HG03103 (cell line): ENCODE measurements at regions not wholly inside any gene's neighbourhood (a gene's known extent, or its start where the extent isn't known, plus 50 kb on each side); places are given as distances from the start of the nearest gene placed in this dataset.
"Not testable (repeated sequence)": the region's sequence is repeated elsewhere in the genome, so short reads cannot be mapped to it uniquely, and the experiment has no call there.

Experiments used
- ATAC-seq: cut with Tn5 transposase; IDR thresholded peaks from one replicate; pipeline ENCODE4 v1.9.1; 2021; ENCODE audit warnings: low read depth; ENCODE audit not compliant: unreplicated experiment

GRCh38 chr2:33726415-33726814 lies 127.3 kb upstream of the FAM98A start:
- no peak for ATAC-seq

DNA sequence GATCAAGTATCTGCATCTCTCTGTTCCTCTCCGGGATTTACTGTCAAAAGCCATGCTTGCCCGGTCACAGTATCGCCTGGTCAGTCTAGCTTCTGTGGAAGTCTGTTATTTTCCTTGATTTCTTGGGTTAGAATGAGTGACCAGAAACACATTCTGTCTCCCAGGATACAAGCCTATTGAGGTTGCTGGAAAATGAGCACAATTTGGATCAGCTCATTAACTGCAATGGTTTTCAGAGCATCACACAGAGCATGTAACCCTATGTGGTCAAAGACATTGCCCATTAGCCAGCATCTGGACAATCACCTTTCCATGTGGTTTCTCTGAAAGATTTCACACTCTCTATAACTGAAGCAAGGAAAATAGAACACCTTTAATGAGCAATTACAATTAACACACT lies 124.2 kb upstream of the FAM98A start:
- no peak for ATAC-seq

DNA sequence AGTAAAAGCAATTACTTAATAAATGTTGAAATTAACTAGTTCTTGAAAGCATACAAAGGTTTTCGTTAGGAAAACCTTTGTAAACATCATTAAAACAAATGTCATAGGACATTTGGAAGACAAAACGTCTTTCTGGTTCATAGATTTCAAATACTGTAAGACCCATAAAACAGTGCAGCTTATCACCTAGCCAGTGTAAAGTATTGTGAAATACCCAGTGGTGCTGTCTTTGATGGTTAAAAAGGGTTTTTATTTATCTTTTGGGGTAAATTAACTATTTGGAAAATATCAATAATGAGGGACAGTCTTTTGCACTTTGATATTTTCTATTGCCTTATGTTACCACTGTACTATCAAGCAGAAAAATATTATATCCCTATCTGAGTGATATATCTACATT lies 120.0 kb upstream of the FAM98A start:
- no peak for ATAC-seq

DNA sequence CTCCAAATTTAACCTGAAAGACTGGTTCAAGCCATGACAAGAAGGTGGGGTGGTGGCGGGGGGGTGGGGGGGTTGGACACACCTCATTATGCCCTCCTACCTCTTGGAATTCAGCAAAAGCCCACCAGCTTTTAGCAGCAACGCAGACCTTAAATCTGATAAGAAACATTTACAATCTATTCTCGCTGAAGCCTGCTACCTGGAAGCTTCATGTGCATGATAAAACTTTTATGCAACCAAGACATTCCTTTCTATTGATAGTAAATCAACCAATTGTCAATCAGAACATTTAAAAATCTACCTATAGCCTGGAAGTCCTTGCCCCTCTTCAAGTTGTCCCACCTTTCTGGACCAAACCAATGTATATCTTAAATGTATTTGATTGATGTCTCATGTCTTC lies 113.6 kb upstream of the FAM98A start:
- ATAC-seq, result no peak

DNA sequence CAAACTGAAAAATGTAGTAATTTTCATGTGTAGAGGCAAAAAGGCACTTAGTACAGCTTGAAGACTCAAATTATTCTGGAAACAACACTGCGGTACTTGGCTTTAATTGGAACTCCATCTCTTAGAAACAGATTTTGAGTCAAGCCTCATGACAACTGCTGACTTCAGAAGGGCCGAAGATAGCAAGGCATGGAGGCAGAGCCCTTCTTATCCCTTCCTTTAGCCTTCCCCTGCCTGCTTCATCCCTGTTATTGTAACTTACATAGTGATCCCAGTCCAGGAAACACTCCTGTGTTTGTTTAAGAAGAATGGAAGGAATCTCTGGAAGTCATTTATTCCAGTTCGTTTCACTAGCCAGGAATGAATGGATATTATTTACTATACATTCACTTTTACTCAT lies 110.9 kb upstream of the FAM98A start:
- no peak for ATAC-seq

- ATAC-seq, result no peak
Measured at GRCh38 chr2:33707312-33707711, 108.2 kb upstream of the FAM98A start.

GRCh38 chr2:33706410-33706809 lies 107.3 kb upstream of the FAM98A start:
- no peak for ATAC-seq

GRCh38 chr2:33704406-33704855 lies 105.3 kb upstream of the FAM98A start:
- no peak for ATAC-seq

DNA sequence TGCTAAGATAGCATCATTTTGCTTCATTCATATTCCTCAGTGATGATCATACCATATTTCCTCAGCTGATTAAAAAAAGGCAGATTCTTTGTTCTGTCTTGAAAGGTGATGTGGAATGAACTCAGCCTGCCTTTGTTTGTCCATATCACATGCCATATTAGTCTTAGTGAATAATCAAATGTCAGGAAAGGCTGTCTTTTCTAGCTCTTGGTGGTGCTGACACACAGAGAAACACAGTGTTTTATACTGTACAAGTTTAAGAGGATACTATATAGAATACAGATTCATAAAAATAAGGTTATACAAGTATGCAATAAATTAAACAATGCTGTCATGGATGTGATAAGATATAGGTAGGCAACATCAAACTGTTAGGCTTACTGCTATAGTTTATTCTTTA lies 97.1 kb upstream of the FAM98A start:
- ATAC-seq, result no peak

DNA sequence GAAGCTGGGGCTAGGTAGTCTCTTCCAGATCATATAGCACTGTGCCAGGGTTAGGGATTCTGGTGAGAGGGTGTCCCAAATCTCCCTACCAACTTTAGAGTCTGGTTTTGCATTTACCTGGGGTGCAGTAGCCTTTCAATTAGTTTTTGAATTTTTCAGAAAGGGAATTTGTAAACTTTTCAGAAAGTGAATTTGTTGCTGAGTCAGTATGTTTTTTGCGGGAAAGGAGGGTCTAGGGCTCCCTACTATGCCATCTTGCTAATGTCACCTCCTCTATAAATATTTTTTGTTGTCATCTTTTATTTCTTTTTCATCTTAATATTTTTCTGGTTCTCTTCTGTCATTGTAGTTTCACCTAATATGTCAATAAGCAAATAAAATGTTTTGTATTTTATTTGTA lies 95.8 kb upstream of the FAM98A start:
- ATAC-seq, result no peak

DNA sequence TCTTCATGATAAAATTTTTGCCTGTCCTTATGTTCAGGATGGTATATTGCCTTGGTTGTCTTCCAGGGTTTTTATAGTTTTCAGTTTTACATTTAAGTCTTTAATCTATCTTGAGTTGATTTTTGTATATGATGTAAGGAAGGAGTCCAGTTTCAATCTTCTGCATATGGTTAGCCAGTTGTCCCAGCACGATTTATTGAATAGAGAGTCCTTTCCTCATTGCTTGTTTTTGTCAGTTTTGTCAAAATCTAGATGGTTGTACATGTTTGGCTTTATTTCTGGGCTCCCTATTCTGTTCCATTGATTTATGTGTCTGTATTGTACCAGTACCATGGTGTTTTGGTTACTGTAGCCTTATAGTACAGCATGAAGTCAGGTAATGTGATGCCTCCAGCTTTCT lies 91.6 kb upstream of the FAM98A start:
- not testable (repeated sequence) for ATAC-seq

- no peak for ATAC-seq
Measured at GRCh38 chr2:33681364-33681757, 82.3 kb upstream of the FAM98A start.

- ATAC-seq, result no peak
Measured at GRCh38 chr2:33680644-33681363, 81.7 kb upstream of the FAM98A start.

DNA sequence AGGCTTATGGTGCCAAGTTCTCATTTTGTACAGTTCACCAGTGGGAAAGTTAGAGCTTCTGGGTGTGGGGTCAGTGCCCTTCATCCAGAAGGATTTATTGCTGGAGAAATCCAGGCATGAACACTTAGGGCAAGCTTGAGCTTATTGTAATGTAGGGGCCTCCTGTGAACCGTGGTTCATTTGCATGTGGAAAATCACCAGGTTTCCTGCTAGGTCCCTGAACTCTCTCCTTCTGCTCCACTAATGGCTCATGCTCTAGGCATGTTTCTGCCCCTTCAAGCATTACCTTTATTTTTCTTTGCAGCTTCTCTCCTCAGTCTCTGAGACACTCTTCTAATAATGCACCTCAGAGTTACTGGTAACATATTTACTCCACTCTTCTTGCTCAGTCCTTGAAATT lies 79.3 kb upstream of the FAM98A start:
- ATAC-seq, result no peak

DNA sequence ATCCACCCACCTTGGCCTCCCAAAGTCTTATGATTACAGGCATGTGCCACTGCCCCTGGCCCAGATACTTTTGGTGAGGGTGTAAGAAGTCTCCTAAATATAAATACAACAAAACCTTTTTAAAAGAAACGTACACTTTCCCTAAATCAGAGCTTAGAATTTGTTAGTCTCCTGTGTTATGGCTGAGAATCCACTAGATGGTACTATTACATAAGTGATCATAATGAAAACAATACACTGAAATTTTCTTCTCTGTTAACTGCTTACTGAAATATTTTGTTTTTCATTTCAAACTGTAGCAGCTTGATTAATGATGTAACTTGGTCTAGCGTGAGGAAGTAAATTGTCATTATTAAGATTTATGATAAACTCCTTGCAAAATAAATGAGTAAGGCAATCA lies 74.8 kb upstream of the FAM98A start:
- ATAC-seq, result no peak

DNA sequence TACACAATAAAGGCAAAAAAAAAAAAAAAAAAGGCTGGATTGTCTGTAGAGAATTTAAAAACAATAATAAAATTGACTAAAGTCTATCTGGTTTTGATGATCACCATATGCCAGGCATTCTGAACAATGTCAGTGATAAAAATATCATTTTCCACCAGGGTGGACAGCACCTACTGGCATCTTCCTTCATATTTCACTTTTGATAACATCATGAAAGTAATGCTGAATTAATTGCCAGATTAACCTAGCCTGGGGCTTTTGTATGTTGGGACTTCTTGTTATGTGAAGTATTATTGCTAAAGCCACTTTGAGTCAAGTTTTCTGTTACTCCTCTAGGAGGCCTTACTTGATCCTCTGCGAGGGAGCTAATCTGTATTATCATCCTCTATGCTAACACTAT lies 73.8 kb upstream of the FAM98A start:
- no peak for ATAC-seq

GRCh38 chr2:33672389-33672788 lies 73.3 kb upstream of the FAM98A start:
- ATAC-seq, result no peak

GRCh38 chr2:33671198-33671597 lies 72.1 kb upstream of the FAM98A start:
- no peak for ATAC-seq

DNA sequence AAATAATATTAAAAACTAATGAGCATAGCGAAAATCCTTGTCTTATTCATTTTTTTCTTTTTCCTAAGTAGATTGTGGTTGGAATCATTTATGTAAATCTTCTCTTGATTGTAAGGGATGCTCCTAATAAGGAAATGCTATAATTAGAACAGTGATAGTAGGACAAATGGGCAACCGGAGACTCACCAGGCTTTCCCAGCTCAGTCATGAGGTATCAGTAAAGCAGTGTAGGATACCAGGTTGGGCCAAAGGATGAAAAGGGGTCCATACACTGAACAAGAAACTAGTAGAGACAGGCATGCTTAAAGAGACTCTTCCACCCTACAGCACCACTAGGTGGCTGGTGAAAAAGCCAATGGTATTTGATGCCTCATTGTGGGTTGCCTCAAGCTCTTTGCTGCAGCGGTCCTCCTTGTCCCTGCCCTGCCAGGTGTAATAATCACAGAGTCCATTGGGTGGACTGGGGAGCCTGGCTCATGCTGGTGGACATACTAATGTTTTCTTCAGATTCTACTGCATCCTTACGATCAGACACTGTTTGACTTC lies 71.4 kb upstream of the FAM98A start:
- ATAC-seq, result no peak

DNA sequence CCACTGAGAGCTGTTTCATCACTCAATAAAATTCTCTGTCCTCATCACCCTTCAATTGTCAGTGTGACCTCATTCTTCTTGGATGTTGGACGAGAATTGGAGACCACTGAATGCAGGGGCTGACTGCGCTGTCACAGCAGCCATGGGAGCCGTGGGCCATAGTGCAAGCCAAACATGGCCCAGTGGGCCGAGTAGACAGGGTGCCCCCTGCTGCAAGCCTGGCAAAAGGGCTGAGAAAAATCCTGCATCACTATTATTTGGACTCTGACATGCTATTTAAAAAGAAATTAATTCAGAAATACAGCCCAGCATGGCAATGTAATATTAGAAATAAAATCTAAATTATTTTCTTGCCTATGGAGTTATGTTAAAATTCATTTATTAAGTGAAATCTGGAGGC lies 67.8 kb upstream of the FAM98A start:
- no peak for ATAC-seq

- no peak for ATAC-seq
Measured at GRCh38 chr2:33665039-33665438, 65.9 kb upstream of the FAM98A start.

DNA sequence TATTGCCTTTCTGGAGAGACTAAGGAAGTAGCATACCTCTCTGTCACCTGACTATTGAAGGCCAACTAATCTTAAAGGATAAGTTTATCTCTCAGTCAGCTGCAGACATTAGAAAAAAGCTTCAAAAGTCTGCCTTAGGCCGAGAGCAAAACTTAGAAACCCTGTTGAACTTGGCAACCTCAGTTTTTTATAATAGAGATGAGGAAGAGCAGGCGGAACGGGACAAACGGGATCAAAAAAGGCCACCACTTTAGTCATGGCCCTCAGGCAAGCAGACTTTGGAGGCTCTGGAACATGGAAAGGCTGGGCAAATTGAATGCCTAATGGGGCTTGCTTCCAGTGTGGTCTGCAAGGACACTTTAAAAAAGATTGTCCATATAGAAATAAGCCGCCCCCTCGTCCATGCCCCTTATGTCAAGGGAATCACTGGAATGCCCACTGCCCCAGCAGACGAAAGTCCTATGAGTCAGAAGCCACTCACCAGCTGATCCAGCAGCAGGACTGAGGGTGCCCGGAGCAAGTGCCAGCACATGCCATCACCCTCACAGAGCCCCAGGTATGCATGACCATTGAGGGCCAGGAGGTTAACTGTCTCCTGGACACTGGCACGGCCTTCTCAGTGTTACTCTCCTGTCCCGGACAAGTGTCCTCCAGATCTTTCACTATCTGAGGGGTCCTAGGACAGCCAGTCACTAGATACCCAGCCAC lies 61.5 kb upstream of the FAM98A start:
- ATAC-seq, result no peak
